ENCODE measurements at regions not wholly inside any gene's neighbourhood (a gene's known extent, or its start where the extent isn't known, plus 50 kb on each side); places are given as distances from the start of the nearest gene placed in this dataset.

DNA sequence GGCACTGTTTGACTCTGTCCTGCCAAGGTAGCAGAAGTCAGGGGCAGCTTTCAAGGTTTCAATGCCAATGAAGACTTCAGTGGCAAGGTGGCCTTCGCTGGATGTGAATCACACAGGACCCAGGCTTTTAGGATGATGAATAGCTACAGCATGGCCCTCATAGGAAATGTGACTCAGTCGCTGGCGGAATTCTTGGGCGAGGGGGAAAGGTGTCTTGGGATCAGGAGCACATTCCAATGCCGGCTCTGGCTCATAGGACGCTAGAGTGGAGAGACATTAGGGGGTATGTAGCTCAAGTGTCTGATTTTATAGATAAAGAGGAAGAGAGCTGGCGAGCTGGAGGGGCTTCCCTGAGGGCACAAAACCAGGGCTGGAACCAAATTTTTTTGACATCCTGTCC is 68.6 kb downstream of the SMIM21 start:
- no peak for DNase-seq
- intact Hi-C loops (cut with DNase I), result no loop called here

DNA sequence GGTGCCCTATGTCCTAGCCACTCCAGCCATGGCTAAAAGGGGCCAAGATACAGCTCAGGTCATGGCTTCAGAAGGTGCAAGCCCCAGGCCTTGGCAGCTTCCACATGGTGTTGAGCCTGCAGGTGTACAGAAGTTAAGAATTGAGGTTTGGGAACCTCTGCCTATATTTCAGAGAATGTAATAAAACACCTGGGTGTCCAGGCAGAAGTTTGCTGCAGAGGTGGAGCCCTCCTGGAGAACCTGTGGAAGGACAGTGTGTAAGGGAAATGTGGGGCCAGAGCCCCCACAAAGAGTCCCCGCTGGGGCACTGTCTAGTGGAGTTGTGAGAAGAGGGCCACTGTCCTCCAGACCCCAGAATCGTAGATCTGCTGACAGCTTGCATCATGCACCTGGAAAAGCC is 74.1 kb downstream of the SMIM21 start:
- intact Hi-C loops (cut with DNase I), result no loop called here

DNA sequence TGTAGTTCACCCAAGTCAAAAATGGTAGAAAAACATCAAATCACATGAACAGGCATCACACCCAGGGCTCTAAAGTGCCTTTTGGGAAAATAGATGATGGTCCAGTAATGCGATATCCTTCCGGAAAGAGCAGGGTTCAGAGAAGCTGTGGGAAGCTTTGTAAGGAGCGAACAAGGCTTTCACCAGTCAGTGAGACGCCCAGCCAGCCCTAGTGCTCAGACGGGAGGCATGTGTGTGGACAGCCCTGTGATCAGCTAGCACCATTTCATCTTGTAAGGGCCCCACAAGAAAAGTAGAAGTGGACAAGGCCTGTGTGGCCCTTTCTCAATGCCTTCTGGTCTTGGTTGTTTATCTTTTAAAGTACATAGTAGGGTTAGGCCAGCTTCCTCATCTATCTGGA is 76.1 kb downstream of the SMIM21 start:
- intact Hi-C loops (cut with DNase I), result no loop called here
- peak in 2 of 42 donors; percentile 6 to 22 for DNase-seq

More for the DNA sequence above, 74.1 kb downstream of the SMIM21 start:
- no peak for DNase-seq

DNA sequence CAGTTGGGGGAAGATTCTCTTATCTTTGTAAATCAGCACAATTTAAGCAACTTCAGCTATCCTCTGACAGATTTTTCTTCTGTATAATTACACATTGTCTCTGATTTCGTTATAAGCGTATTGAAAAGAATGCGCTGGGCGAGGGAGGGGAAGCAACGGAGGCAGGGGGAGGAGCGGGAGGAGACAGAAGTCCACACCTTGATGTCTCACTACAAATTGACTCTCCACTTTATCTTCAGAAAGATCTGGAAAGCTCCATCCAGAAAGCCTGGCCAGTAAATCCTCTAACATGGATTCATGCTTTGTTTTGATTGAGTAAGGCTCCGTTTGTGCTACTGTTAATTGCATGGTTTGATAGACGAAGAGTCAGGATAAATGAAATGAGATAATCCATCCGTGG is 76.6 kb downstream of the SMIM21 start:
- intact Hi-C loops (cut with DNase I), result no loop called here
- DNase-seq, result peak in 1 of 42 donors; percentile 13

DNA sequence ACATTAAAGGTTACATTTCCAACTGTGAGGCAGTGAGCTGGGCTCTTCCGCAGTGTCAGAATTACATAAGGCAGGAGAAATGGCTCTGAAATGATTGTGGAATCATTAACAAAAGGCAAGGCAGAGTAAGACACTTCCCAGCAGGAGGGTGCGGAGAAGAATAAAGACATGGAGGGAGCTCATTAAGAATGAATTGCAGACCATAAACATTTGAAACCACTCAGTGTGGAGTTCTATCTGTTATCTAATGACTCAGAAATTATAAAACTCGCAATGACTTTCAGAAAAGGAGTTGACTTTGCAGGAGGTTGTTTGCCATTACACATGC is 77.0 kb downstream of the SMIM21 start:
- peak in 1 of 42 donors; percentile 24 for DNase-seq
- intact Hi-C loops (cut with DNase I), result no loop called here

DNA sequence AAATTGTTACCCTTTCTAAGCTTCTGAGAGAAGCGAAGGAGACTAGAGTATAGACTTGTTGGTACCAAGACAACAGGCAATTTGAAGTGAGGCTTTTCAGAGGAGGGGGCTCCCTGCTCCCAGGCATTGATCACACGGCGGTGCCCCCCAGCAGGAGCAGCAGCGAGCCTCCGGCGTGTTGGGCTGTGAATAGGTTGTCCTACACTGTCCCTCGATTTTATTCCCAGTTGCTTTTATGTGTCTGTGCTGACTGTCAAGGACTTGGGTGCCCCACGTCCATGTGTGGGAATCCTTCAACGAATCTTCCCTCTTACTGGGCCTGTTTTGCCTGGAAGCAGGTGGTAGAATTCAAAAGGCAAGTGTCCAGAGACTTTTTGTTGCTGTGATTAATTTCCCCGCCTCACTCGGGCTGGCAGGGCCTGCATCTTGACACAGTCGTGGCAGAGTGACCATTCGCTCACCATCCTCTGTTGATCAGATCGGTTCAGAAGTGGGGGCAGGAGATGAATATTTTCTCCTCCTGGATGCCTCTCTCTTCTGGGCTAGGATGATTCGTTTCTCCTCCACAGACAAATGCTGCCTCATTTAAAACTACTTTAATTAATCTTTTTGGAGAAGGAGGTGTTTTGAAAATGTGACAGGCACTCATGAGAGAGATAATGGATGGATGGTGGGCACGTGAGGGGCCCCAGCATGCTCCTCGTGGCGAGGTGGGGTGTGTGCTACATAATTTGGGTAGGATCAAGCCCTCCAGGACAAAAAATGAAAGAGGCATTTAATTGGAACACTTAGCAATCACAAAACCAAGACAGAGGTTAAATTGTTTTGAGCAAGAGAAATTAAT is 77.6 kb downstream of the SMIM21 start:
- intact Hi-C loops (cut with DNase I), result no loop called here

DNA sequence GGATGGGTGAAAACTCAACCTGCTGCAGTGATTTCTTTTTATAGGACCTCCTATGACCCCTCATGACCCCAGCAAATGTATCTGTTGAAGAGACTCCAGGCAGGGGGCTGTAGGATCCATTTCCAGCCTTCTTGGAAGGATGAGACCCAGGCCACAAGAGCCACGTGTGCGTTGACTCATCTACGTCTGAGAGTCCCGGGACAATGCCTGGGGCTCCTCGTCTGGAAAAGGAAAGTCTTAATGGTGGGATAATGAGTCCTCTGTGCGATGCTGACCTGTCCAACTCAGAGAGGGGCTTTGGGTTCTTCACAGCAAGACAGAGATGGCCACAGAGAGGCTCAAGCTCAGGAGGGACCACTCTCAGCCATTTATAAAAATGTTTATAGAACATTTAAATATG is 80.8 kb downstream of the SMIM21 start:
- peak in 1 of 42 donors; percentile 27 for DNase-seq
- intact Hi-C loops (cut with DNase I), result no loop called here

More for the DNA sequence above, 77.6 kb downstream of the SMIM21 start:
- peak in 1 of 42 donors; percentile 25 for DNase-seq

DNA sequence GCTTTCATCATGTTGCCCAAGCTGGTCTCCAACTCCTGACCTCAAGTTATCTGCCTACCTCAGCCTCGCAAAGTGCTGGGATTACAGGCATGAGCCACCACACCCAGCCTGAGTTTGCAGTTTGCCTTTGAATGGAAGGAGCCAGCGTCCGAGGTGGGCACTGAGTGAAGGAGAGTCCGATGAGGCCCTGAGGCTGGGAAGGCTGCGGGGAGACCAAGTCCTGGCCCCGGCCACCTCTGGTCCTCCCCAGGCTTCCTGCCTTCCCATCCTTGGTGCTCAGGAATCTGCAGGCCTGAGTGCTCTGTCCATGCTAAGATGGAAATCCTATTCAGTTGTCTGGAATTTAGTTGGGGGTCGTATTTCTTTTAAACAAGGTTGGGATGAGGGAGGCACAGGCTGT is 82.9 kb downstream of the SMIM21 start:
- DNase-seq, result peak in 1 of 42 donors; percentile 24
- intact Hi-C loops (cut with DNase I), result no loop called here

DNA sequence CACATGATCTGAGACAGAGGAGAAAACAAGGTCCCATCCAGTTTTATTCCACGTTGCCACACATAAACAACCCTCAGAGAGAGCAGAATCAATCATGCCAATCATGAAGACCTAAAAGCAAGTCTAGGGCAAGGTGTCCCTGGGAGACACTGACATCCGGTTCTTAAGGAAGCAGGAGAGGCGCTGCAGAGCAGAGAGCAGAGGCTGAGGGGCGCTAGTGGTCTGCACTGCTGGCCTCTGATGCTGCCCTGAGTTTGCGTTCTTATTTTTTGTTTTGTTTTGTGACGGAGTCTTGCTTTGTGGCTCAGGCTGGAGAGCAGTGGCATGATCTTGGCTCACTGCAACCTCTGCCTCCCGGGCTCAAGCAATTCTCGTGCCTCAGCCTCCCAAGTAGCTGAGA is 83.3 kb downstream of the SMIM21 start:
- peak in 1 of 42 donors; percentile 1 for DNase-seq

DNA sequence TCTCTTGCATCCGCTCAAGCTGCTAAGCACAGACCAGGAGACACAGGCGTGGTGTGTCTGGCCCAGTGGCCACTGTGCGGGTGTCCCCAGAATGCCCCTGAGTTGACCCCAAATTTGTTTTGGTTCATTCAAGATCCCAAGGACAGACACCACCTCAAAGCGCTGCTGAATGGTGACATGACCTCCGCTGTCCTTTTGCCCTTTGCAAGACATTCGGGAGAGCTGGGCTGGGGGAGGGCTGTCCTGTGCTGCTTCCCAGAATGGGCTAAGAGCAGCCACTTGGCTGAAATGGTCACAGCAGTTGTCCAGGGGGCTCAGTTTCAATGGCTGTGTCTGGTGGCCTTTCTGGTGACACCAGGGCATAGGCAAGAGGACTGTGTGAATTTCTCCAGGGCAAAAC is 84.1 kb downstream of the SMIM21 start:
- DNase-seq, result peak in 1 of 42 donors; percentile 13
- intact Hi-C loops (cut with DNase I), result no loop called here

More for the DNA sequence above, 83.3 kb downstream of the SMIM21 start:
- intact Hi-C loops (cut with DNase I), result no loop called here

DNA sequence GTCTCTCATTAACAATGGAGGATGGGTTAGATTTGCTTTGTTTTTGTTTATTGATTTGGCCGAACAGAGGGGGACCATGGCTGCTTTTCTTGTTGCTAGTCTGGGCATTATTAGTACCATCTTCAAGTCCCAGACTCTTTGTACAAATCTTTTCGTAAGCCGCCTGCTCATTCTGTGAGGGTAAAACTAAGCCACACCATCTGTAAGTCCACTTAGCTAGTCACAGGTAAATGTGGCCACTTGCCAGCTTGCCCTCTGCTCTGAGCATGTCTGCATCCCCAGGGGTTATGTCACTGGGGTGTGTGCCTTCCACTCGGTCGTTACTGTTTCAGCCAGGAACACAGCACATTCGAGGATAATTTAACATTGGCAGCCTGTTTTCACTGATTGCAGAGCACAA is 85.6 kb downstream of the SMIM21 start:
- intact Hi-C loops (cut with DNase I), result no loop called here
- peak in 1 of 42 donors; percentile 40 for DNase-seq

DNA sequence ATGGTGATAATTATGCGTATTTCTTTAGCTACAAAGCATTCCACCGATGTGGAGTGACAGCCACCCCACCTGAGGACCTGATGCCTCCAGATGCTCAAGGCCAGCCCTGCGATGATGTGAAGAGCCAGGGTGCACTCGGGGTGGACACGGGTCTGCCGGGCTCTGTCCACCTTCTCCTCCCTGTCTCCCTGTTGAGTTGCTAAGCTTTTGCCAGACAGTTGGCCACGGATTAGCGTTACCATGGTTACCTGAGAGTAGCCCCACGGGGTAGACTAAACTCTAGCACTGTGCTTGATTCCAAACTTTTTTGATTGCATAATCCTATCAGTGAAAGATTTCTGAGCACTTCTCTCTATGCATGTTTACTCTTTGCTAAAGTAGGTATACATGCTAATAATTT is 86.2 kb downstream of the SMIM21 start:
- intact Hi-C loops (cut with DNase I), result no loop called here
- peak in 2 of 42 donors; percentile 6 to 43 for DNase-seq

DNA sequence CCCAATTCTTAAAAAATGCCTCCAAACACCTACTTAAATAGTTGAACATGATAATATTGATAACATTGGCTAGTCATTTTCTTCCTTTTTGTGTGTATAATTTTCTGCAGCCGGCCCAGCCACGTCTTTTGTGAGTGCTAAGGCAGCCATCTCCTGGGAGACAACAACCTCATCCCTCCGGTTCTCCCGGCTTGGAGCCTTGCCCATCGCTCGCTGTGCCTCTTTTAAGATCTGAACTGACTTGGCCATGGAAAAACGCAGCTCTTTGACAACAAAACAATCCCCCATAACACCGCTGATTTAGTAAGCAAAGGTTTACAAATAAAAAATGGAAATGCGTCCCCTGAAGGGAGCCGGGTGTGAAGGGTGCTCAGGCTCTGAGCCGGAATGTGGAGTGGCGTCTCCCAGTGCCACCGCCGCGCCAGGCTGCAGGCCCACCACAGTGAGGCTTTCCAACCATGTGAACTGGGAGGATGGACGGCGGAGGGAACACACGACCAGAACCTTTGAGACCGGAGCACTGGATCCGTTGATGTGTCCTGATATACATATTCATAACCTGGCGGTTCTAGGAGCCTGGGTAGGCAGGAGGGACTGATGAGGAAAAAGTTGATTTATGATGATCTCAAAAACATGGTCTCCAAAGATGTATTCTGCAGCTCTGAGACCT is 87.4 kb downstream of the SMIM21 start:
- intact Hi-C loops (cut with DNase I), result no loop called here
- DNase-seq, result peak in 2 of 42 donors; percentile 4 to 42

All from head of caudate nucleus (tissue), 42 donors.